ENCODE measurements at regions not wholly inside any gene's neighbourhood (a gene's known extent, or its start where the extent isn't known, plus 50 kb on each side); places are given as distances from the start of the nearest gene placed in this dataset.
"Not testable (repeated sequence)": the region's sequence is repeated elsewhere in the genome, so short reads cannot be mapped to it uniquely, and the experiment has no call there.

GRCh38 chr7:119708891-119709290 lies 564.1 kb upstream of the KCND2 start:
- peak; percentile 19 for DNase-seq
- H3K36me3 ChIP-seq (ENCODE audit: control insufficient read depth, insufficient read depth, low read length): no peaks in the 10 kb centered on the region
- no peaks in the 10 kb centered on the region for H3K4me1 ChIP-seq (ENCODE audit: control insufficient read depth, insufficient read depth, low read length)
- no peak overlapping the region for H3K4me3 ChIP-seq (ENCODE audit: low read length)
- no CpG with 5 or more reads among the region's 3 CpGs for WGBS (ENCODE audit: insufficient coverage)
- no peaks in the 10 kb centered on the region for H3K9me3 ChIP-seq (replicated peaks; ENCODE audit: control insufficient read depth, low read depth, low read length)
- H3K27me3 ChIP-seq (ENCODE audit: control insufficient read depth, insufficient read depth, low read length): no peaks in the 10 kb centered on the region
- H3K27ac ChIP-seq (ENCODE audit: low read length): no peak overlapping the region

GRCh38 chr7:119711104-119711503 lies 561.9 kb upstream of the KCND2 start:
- Histone ChIP-seq H3K9me3 (replicated peaks; ENCODE audit: control insufficient read depth, low read depth, low read length) (no peaks in the 10 kb centered on the region), H3K36me3 (ENCODE audit: control insufficient read depth, insufficient read depth, low read length) (no peaks in the 10 kb centered on the region), H3K4me1 (ENCODE audit: control insufficient read depth, insufficient read depth, low read length) (no peaks in the 10 kb centered on the region), H3K27ac (ENCODE audit: low read length) (no peak overlapping the region), H3K4me3 (ENCODE audit: low read length) (no peak overlapping the region), H3K27me3 (ENCODE audit: control insufficient read depth, insufficient read depth, low read length) (no peaks in the 10 kb centered on the region)
- DNase-seq: no peak
- no CpG with 5 or more reads among the region's 3 CpGs for WGBS (ENCODE audit: insufficient coverage)

- DNase-seq: no peak
- no peaks in the 10 kb centered on the region for H3K27me3 ChIP-seq (ENCODE audit: control insufficient read depth, insufficient read depth, low read length)
- no peaks in the 10 kb centered on the region for H3K4me1 ChIP-seq (ENCODE audit: control insufficient read depth, insufficient read depth, low read length)
- 65% methylated on average over 3 of the region's 4 CpGs for WGBS (ENCODE audit: insufficient coverage)
- H3K27ac ChIP-seq (ENCODE audit: low read length): no peak overlapping the region
- H3K9me3 ChIP-seq (replicated peaks; ENCODE audit: control insufficient read depth, low read depth, low read length): no peaks in the 10 kb centered on the region
- H3K36me3 ChIP-seq (ENCODE audit: control insufficient read depth, insufficient read depth, low read length): no peaks in the 10 kb centered on the region
- no peak overlapping the region for H3K4me3 ChIP-seq (ENCODE audit: low read length)
Measured at GRCh38 chr7:119712886-119713462, 560.0 kb upstream of the KCND2 start.

- Histone ChIP-seq H3K27me3 (ENCODE audit: control insufficient read depth, insufficient read depth, low read length) (no peaks in the 10 kb centered on the region), H3K4me1 (ENCODE audit: control insufficient read depth, insufficient read depth, low read length) (no peaks in the 10 kb centered on the region), H3K27ac (ENCODE audit: low read length) (no peak overlapping the region), H3K4me3 (ENCODE audit: low read length) (no peak overlapping the region), H3K36me3 (ENCODE audit: control insufficient read depth, insufficient read depth, low read length) (no peaks in the 10 kb centered on the region), H3K9me3 (replicated peaks; ENCODE audit: control insufficient read depth, low read depth, low read length) (no peaks in the 10 kb centered on the region)
- 90% methylated on average over 2 of the region's 7 CpGs for WGBS (ENCODE audit: insufficient coverage)
- DNase-seq: no peak
Measured at GRCh38 chr7:119713606-119714005, 559.4 kb upstream of the KCND2 start.

GRCh38 chr7:119720541-119720940 lies 552.4 kb upstream of the KCND2 start:
- no peaks in the 10 kb centered on the region for H3K27me3 ChIP-seq (ENCODE audit: control insufficient read depth, insufficient read depth, low read length)
- WGBS (ENCODE audit: insufficient coverage): no CpG with 5 or more reads among the region's 1 CpG
- no peaks in the 10 kb centered on the region for H3K36me3 ChIP-seq (ENCODE audit: control insufficient read depth, insufficient read depth, low read length)
- H3K27ac ChIP-seq (ENCODE audit: low read length): no peak overlapping the region
- DNase-seq: peak; percentile 57
- no peak overlapping the region for H3K4me3 ChIP-seq (ENCODE audit: low read length)
- H3K9me3 ChIP-seq (replicated peaks; ENCODE audit: control insufficient read depth, low read depth, low read length): no peaks in the 10 kb centered on the region
- H3K4me1 ChIP-seq (ENCODE audit: control insufficient read depth, insufficient read depth, low read length): no peaks in the 10 kb centered on the region

GRCh38 chr7:119724041-119724792 lies 548.8 kb upstream of the KCND2 start:
- no peaks in the 10 kb centered on the region for H3K9me3 ChIP-seq (replicated peaks; ENCODE audit: control insufficient read depth, low read depth, low read length)
- DNase-seq: no peak
- H3K4me1 ChIP-seq (ENCODE audit: control insufficient read depth, insufficient read depth, low read length): no peaks in the 10 kb centered on the region
- no peaks in the 10 kb centered on the region for H3K36me3 ChIP-seq (ENCODE audit: control insufficient read depth, insufficient read depth, low read length)
- no peaks in the 10 kb centered on the region for H3K27me3 ChIP-seq (ENCODE audit: control insufficient read depth, insufficient read depth, low read length)
- H3K27ac ChIP-seq (ENCODE audit: low read length): no peak overlapping the region
- no peak overlapping the region for H3K4me3 ChIP-seq (ENCODE audit: low read length)
- 55% methylated on average over 7 of the region's 13 CpGs for WGBS (ENCODE audit: insufficient coverage)

GRCh38 chr7:119733127-119733879 lies 539.7 kb upstream of the KCND2 start:
- Histone ChIP-seq H3K36me3 (ENCODE audit: control insufficient read depth, insufficient read depth, low read length) (no peaks in the 10 kb centered on the region), H3K27ac (ENCODE audit: low read length) (no peak overlapping the region), H3K9me3 (replicated peaks; ENCODE audit: control insufficient read depth, low read depth, low read length) (no peaks in the 10 kb centered on the region), H3K4me3 (ENCODE audit: low read length) (no peak overlapping the region), H3K4me1 (ENCODE audit: control insufficient read depth, insufficient read depth, low read length) (no peaks in the 10 kb centered on the region), H3K27me3 (ENCODE audit: control insufficient read depth, insufficient read depth, low read length) (no peaks in the 10 kb centered on the region)
- DNase-seq: peak; percentile 6
- WGBS (ENCODE audit: insufficient coverage): no CpG with 5 or more reads among the region's 4 CpGs

- no peaks in the 10 kb centered on the region for H3K36me3 ChIP-seq (ENCODE audit: control insufficient read depth, insufficient read depth, low read length)
- H3K27me3 ChIP-seq (ENCODE audit: control insufficient read depth, insufficient read depth, low read length): no peaks in the 10 kb centered on the region
- no peak for DNase-seq
- no peak overlapping the region for H3K4me3 ChIP-seq (ENCODE audit: low read length)
- H3K4me1 ChIP-seq (ENCODE audit: control insufficient read depth, insufficient read depth, low read length): no peaks in the 10 kb centered on the region
- H3K27ac ChIP-seq (ENCODE audit: low read length): no peak overlapping the region
- no peaks in the 10 kb centered on the region for H3K9me3 ChIP-seq (replicated peaks; ENCODE audit: control insufficient read depth, low read depth, low read length)
Measured at GRCh38 chr7:119737390-119737789, 535.6 kb upstream of the KCND2 start.

- H3K36me3 ChIP-seq (ENCODE audit: control insufficient read depth, insufficient read depth, low read length); H3K9me3 ChIP-seq (replicated peaks; ENCODE audit: control insufficient read depth, low read depth, low read length); DNase-seq; H3K4me1 ChIP-seq (ENCODE audit: control insufficient read depth, insufficient read depth, low read length); H3K27ac ChIP-seq (ENCODE audit: low read length); H3K27me3 ChIP-seq (ENCODE audit: control insufficient read depth, insufficient read depth, low read length); H3K4me3 ChIP-seq (ENCODE audit: low read length): not testable (repeated sequence)
- WGBS (ENCODE audit: insufficient coverage): no CpG with 5 or more reads among the region's 1 CpG
Measured at GRCh38 chr7:119745280-119745679, 527.7 kb upstream of the KCND2 start.

- H3K27ac ChIP-seq (ENCODE audit: low read length): no peak overlapping the region
- no peaks in the 10 kb centered on the region for H3K9me3 ChIP-seq (replicated peaks; ENCODE audit: control insufficient read depth, low read depth, low read length)
- H3K4me1 ChIP-seq (ENCODE audit: control insufficient read depth, insufficient read depth, low read length): no peaks in the 10 kb centered on the region
- no CpG with 5 or more reads among the region's 1 CpG for WGBS (ENCODE audit: insufficient coverage)
- no peaks in the 10 kb centered on the region for H3K36me3 ChIP-seq (ENCODE audit: control insufficient read depth, insufficient read depth, low read length)
- no peak for DNase-seq
- no peaks in the 10 kb centered on the region for H3K27me3 ChIP-seq (ENCODE audit: control insufficient read depth, insufficient read depth, low read length)
- no peak overlapping the region for H3K4me3 ChIP-seq (ENCODE audit: low read length)
Measured at GRCh38 chr7:119748251-119748860, 524.6 kb upstream of the KCND2 start.
